Fibroblast of the aortic adventitia (primary cell): ENCODE measurements at regions not wholly inside any gene's neighbourhood (a gene's known extent, or its start where the extent isn't known, plus 50 kb on each side); places are given as distances from the start of the nearest gene placed in this dataset.
A peak's percentile ranks its signal among the peaks of the same experiment; 100 is the strongest.

ENCODE experiments used
- DNase-seq: peaks from one replicate; pipeline ENCODE4 v3.0.0-alpha.2; 2010; ENCODE audit warnings: low read depth
- H3K4me3 ChIP-seq: 2 replicates; pipeline ENCODE4 v1.5.1; 2011; ENCODE audit warnings: low read depth, mild to moderate bottlenecking, control low read depth, low read length, moderate library complexity
- TF ChIP-seq, protein P1 (sequence below): IDR thresholded peaks from 2 replicates; pipeline ENCODE4 v1.5.1; 2011; ENCODE audit warnings: mild to moderate bottlenecking, low read length, control low read depth, inconsistent platforms; ENCODE audit not compliant: insufficient read depth

- no peak overlapping the region for H3K4me3 ChIP-seq
- peak; percentile 77 for DNase-seq
- TF ChIP-seq, protein P1, sequence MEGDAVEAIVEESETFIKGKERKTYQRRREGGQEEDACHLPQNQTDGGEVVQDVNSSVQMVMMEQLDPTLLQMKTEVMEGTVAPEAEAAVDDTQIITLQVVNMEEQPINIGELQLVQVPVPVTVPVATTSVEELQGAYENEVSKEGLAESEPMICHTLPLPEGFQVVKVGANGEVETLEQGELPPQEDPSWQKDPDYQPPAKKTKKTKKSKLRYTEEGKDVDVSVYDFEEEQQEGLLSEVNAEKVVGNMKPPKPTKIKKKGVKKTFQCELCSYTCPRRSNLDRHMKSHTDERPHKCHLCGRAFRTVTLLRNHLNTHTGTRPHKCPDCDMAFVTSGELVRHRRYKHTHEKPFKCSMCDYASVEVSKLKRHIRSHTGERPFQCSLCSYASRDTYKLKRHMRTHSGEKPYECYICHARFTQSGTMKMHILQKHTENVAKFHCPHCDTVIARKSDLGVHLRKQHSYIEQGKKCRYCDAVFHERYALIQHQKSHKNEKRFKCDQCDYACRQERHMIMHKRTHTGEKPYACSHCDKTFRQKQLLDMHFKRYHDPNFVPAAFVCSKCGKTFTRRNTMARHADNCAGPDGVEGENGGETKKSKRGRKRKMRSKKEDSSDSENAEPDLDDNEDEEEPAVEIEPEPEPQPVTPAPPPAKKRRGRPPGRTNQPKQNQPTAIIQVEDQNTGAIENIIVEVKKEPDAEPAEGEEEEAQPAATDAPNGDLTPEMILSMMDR: no peak
Observed at GRCh38 chr10:44715136-44715535, 196.0 kb upstream of the TMEM72 start.

DNA sequence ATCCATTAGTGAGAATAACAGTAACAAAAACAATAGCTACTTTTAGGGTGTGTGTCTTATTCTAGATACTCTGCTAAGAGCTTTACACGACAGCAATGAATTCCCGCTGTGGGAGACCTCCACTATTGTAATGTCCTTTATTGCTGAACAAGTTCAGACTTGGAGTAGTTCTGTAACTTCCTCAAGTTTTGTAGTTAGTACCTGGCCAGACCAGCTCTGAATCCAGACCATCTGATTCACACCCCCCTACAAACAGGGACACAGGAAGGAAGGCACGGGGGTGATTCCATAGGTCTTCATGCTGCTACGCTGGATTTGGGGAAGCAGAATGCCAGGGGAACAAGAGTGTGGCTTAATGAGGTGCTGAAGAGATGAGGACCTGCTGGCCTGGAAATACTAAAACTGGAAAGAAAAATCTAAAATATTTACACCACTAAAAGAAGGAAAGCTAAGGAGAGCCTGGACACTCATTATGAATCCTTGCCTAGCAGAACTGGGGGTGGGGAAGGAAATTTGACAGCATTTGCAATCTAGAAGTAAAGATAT is 194.6 kb upstream of the TMEM72 start:
- TF ChIP-seq, protein P1: no peak
- no peak for DNase-seq
- H3K4me3 ChIP-seq: no peak overlapping the region

DNA sequence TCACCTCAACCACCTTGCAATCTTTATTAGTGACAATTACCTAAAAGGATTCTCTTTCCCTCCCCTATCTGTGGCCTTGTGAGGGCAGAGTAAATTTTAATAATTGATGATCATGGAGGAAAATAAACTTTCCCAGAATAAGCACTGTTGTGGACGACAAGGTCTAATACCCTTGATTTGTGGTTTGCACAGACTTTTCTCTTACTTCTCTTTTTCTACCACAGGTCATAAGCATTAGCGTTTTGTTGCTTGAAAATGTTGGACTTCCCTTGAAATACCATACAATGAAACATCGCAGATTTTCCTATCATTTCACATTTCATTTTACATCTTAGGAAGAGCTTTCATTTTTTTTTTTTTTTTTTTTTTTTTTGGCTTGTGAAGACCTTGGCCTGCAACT is 188.1 kb upstream of the TMEM72 start:
- DNase-seq: no peak
- H3K4me3 ChIP-seq: no peak overlapping the region
- TF ChIP-seq, protein P1: no peak

GRCh38 chr10:44723619-44724325 is 187.4 kb upstream of the TMEM72 start:
- TF ChIP-seq, protein P1: no peak
- no peak overlapping the region for H3K4me3 ChIP-seq
- DNase-seq: peak; percentile 87

DNA sequence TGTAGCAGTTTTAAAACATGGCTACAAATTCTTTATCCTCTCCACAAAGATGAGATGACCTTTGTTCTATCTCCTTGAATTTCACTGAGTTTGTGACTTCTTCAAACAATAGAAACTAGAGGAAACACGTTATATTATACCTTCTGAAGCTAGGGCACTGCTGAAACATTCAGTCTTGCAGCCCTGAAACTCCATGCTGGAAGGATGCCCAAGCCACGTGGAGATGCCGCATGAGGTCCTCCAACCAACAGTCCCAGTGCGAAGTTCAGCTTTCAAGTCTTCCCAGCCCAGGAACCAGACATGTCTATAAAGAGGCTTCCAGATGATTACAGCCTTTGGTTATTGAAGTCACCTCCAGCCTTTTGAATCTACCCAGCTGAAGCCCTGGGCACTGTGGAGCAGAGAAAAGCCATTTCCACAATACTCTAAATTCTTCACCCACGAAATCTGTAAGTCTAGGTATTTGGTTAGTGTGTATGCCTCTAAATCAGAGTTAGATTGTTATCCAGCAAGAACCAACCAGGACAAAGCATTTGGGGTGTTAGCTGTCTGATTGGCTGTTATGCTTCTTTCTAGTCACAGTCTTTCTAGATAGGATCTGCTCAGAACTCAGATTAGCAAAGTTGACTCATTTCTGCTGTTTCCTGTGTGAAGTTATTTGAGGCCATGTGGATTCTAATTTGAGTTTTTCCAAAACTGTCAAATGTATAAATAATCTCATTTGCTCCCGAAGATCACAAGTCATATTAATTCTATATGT is 186.5 kb upstream of the TMEM72 start:
- H3K4me3 ChIP-seq: no peak overlapping the region
- TF ChIP-seq, protein P1: no peak
- DNase-seq: peak; percentile 82

GRCh38 chr10:44725404-44725803 is 185.7 kb upstream of the TMEM72 start:
- TF ChIP-seq, protein P1: no peak
- peak; percentile 58 for DNase-seq

More at GRCh38 chr10:44725404-44725803, 185.7 kb upstream of the TMEM72 start:
- no peak overlapping the region for H3K4me3 ChIP-seq
